HCT116 (cell line): ENCODE measurements at regions not wholly inside any gene's neighbourhood (a gene's known extent, or its start where the extent isn't known, plus 50 kb on each side); places are given as distances from the start of the nearest gene placed in this dataset.

ENCODE experiments used
- ATAC-seq: fragments of 200-7000 bp; cut with Tn5 transposase; 2 replicates; pipeline ENCODE4 v1.9.1; 2020; ENCODE audit warnings: mild to moderate bottlenecking, moderate library complexity
- BruUV-seq: library from RNA; stranded (reverse); fragments of 400-500 nt; replicated peaks from 2 replicates; lab custom pipeline; 2021; lab: Mats Ljungman, UMichigan
- CTCF ChIA-PET: fragments of 300-600 bp; sonication (Branson Sonifier 250); formaldehyde crosslinking; loops from one replicate; lab custom pipeline; 2021; ENCODE audit warnings: antibody characterized with exemption; lab: Charles Lee
- POLR2A ChIA-PET: fragments of 300-600, 350-600 bp; sonication (Branson Sonifier 250); formaldehyde crosslinking; loops from one replicate; lab custom pipeline; 2021; ENCODE audit warnings: antibody characterized with exemption; lab: Charles Lee
- RAD21 ChIA-PET, 2 experiments: fragments of 300-600 bp; sonication (Branson Sonifier 250); formaldehyde crosslinking; loops; one replicate each; lab custom pipeline; 2023; ENCODE audit warnings: low total read pairs in 2 of 2; ENCODE audit not compliant: uncharacterized antibody in 2 of 2, unreplicated experiment in 2 of 2, low non-redundant PET in 1 of 2; lab: Charles Lee
- DNase-seq: peaks from one replicate; pipeline ENCODE4 v3.0.0-alpha.2; 2010; ENCODE audit warnings: low read depth, low spot score
- H2AFZ ChIP-seq: fragments of 200-600 bp; shearing (Covaris generic), sonication (generic); 2 replicates; pipeline ENCODE4 v1.6.1; 2017; ENCODE audit warnings: low read depth, mixed run types, mixed read lengths, antibody characterized with exemption, low read length; ENCODE audit not compliant: poor library complexity, severe bottlenecking
- H3K27ac ChIP-seq: 2 replicates; pipeline ENCODE4 v1.5.1; 2012; ENCODE audit warnings: low read depth, low read length
- H3K27me3 ChIP-seq: fragments of 200-600 bp; sonication (generic); 2 replicates; pipeline ENCODE4 v1.6.1; 2016; ENCODE audit warnings: mixed run types, low read length, mixed read lengths; ENCODE audit not compliant: insufficient read depth
- H3K36me3 ChIP-seq, 2 experiments: fragments of 200-500 bp in 1 of 2; fragments of 200-600 bp in 1 of 2; sonication (Bioruptor generic) in 1 of 2; sonication (generic) in 1 of 2; 2 replicates each; pipeline versions ENCODE4 v1.5.1 to v1.6.1; 2014 to 2016; ENCODE audit warnings: low read length in 2 of 2, inconsistent platforms in 1 of 2, mixed read lengths in 1 of 2, mixed run types in 1 of 2; ENCODE audit not compliant: insufficient read depth in 2 of 2, control insufficient read depth in 1 of 2
- H3K4me1 ChIP-seq, 2 experiments: fragments of 200-600 bp in 1 of 2; sonication (generic) in 1 of 2; 2 replicates each; pipeline versions ENCODE4 v1.5.1 to v1.6.1; 2012 to 2017; ENCODE audit warnings: low read length in 2 of 2, inconsistent platforms in 1 of 2, mild to moderate bottlenecking in 1 of 2, mixed read lengths in 1 of 2, mixed run types in 1 of 2, moderate library complexity in 1 of 2; ENCODE audit not compliant: insufficient read depth in 2 of 2, control insufficient read depth in 1 of 2
- H3K4me2 ChIP-seq: fragments of 200-600 bp; sonication (generic); 2 replicates; pipeline ENCODE4 v1.6.1; 2017; ENCODE audit warnings: mixed run types, low read length, mixed read lengths
- H3K4me3 ChIP-seq, 2 experiments: fragments of 200-600 bp in 1 of 2; sonication (generic) in 1 of 2; replicated peaks in 1 of 2; 2 replicates each; pipeline ENCODE4 v1.5.1; 2011 to 2016; ENCODE audit warnings: low read length in 2 of 2, control low read depth in 1 of 2, low read depth in 1 of 2, mild to moderate bottlenecking in 1 of 2, mixed read lengths in 1 of 2, mixed run types in 1 of 2
- H3K79me2 ChIP-seq: fragments of 200-600 bp; sonication (generic); 2 replicates; pipeline ENCODE4 v1.6.1; 2017; ENCODE audit warnings: mild to moderate bottlenecking, mixed run types, low read length, moderate library complexity, mixed read lengths; ENCODE audit not compliant: insufficient read depth
- H3K9ac ChIP-seq: fragments of 200-600 bp; sonication (generic); 2 replicates; pipeline ENCODE4 v1.6.1; 2016; ENCODE audit warnings: low read length, mixed read lengths
- H3K9me2 ChIP-seq: fragments of 200-600 bp; sonication (generic), shearing (Covaris generic); 2 replicates; pipeline ENCODE4 v1.6.1; 2017; ENCODE audit warnings: mixed run types, mild to moderate bottlenecking, moderate library complexity; ENCODE audit not compliant: insufficient read depth
- H3K9me3 ChIP-seq, 2 experiments: fragments of 200-500 bp in 1 of 2; fragments of 200-600 bp in 1 of 2; sonication (Bioruptor generic) in 1 of 2; sonication (generic) in 1 of 2; 2 replicates each; pipeline ENCODE4 v1.6.1; 2014 to 2017; ENCODE audit warnings: low read length in 2 of 2, mixed read lengths in 2 of 2, inconsistent platforms in 1 of 2, low read depth in 1 of 2, mild to moderate bottlenecking in 1 of 2, mixed run types in 1 of 2, moderate library complexity in 1 of 2; ENCODE audit not compliant: control insufficient read depth in 1 of 2, insufficient read depth in 1 of 2
- H4K20me1 ChIP-seq: fragments of 200-600 bp; sonication (generic), shearing (Covaris generic); 2 replicates; pipeline ENCODE4 v1.6.1; 2017; ENCODE audit warnings: mixed run types, mild to moderate bottlenecking, moderate library complexity; ENCODE audit not compliant: insufficient read depth
- CBX3 ChIP-seq: IDR thresholded peaks from 2 replicates; pipeline ENCODE4 v1.6.1; 2012; ENCODE audit warnings: low read depth
- CEBPB ChIP-seq: IDR thresholded peaks from 2 replicates; pipeline ENCODE4 v1.6.1; 2012; ENCODE audit warnings: low read depth
- CTCF ChIP-seq, 3 experiments: fragments of 200-600 bp in 1 of 3; sonication (generic) in 1 of 3; IDR thresholded peaks in 2 of 3; conservative IDR thresholded peaks in 1 of 3; 2 replicates each; pipeline ENCODE4 v1.5.1; 2012 to 2017; ENCODE audit warnings: low read depth in 2 of 3, low read length in 2 of 3, antibody characterized with exemption in 1 of 3, borderline replicate concordance in 1 of 3, control low read depth in 1 of 3, mild to moderate bottlenecking in 1 of 3, mixed read lengths in 1 of 3, mixed run types in 1 of 3, moderate library complexity in 1 of 3; ENCODE audit not compliant: insufficient read depth in 1 of 3
- EGR1 ChIP-seq: IDR thresholded peaks from 2 replicates; pipeline ENCODE4 v1.6.1; 2012; ENCODE audit warnings: low read depth
- EZH2 ChIP-seq: fragments of 200-600 bp; sonication (generic); IDR thresholded peaks from 2 replicates; pipeline ENCODE4 v1.6.1; 2017; ENCODE audit warnings: antibody characterized with exemption, mixed run types
- POLR2A ChIP-seq: IDR thresholded peaks from 2 replicates; pipeline ENCODE4 v1.7.0; 2011; ENCODE audit warnings: borderline replicate concordance; ENCODE audit not compliant: insufficient read depth, insufficient read length; ENCODE audit errors: extremely low read depth
- POLR2AphosphoS5 ChIP-seq: IDR thresholded peaks from 2 replicates; pipeline ENCODE4 v1.6.1; 2011; ENCODE audit warnings: mild to moderate bottlenecking, low read depth, low read length, moderate library complexity
- RAD21 ChIP-seq: IDR thresholded peaks from 2 replicates; pipeline ENCODE4 v1.6.1; 2012; ENCODE audit warnings: low read depth, mild to moderate bottlenecking
- REST ChIP-seq: IDR thresholded peaks from 2 replicates; pipeline ENCODE4 v1.6.1; 2012; ENCODE audit warnings: low read depth
- TCF7L2 ChIP-seq: IDR thresholded peaks from 2 replicates; pipeline ENCODE4 v1.7.0; 2011; ENCODE audit warnings: borderline replicate concordance, inconsistent platforms; ENCODE audit not compliant: insufficient read depth, insufficient read length; ENCODE audit errors: extremely low read depth
- YY1 ChIP-seq: IDR thresholded peaks from 2 replicates; pipeline ENCODE4 v1.6.1; 2011; ENCODE audit warnings: low read length, low read depth, moderate library complexity, mild to moderate bottlenecking; ENCODE audit not compliant: insufficient replicate concordance; ENCODE audit errors: extremely low read depth
- ZFX ChIP-seq: fragments of 450-650 bp; IDR thresholded peaks from 2 replicates; pipeline ENCODE4 v1.6.1; 2017
- intact Hi-C: fragments of 100-400 bp; cut with micrococcal nuclease; formaldehyde crosslinking; loops from 2 replicates; pipeline ENCODE4 v1.10.0; 2022

- H3K4me2 ChIP-seq, result no peak overlapping the region
- RAD21 ChIA-PET, result no interaction called here
- no peaks in the 10 kb centered on the region for H3K36me3 ChIP-seq
- no peak overlapping the region for H2AFZ ChIP-seq
- no peaks in the 10 kb centered on the region for H3K4me1 ChIP-seq
- H4K20me1 ChIP-seq, result no peaks in the 10 kb centered on the region
- CTCF ChIA-PET, result no interaction called here
- POLR2A ChIA-PET, result no interaction called here
- no peak overlapping the region for H3K27ac ChIP-seq
- no peaks in the 10 kb centered on the region for H3K9me3 ChIP-seq
- ATAC-seq, result no peak
- H3K79me2 ChIP-seq, result no peaks in the 10 kb centered on the region
- H3K9me2 ChIP-seq, result no peaks in the 10 kb centered on the region
- intact Hi-C loops, result no loop called here
- BruUV-seq, result no TSS peak
- no peak for DNase-seq
- no peak overlapping the region for H3K9ac ChIP-seq
- TF ChIP-seq POLR2AphosphoS5 (no peak), YY1 (no peak)
- TF ChIP-seq, all 23 proteins: peak for 0
- Histone ChIP-seq H3K27me3 (no peaks in the 10 kb centered on the region), H3K4me3 (no peak overlapping the region)
Measured at GRCh38 chr2:220956429-220956828, 615.7 kb downstream of the EPHA4 start.

- CTCF ChIA-PET, result no interaction called here
- Histone ChIP-seq H2AFZ (no peak overlapping the region), H3K27me3 (no peaks in the 10 kb centered on the region), H3K4me3 (no peak overlapping the region), H3K9me2 (no peaks in the 10 kb centered on the region), H3K9ac (no peak overlapping the region), H3K27ac (no peak overlapping the region), H3K36me3 (no peaks in the 10 kb centered on the region), H3K4me1 (no peaks in the 10 kb centered on the region), H3K4me2 (no peak overlapping the region), H4K20me1 (no peaks in the 10 kb centered on the region), H3K9me3 (no peaks in the 10 kb centered on the region), H3K79me2 (no peaks in the 10 kb centered on the region)
- no TSS peak for BruUV-seq
- RAD21 ChIA-PET, result no interaction called here
- intact Hi-C loops, result no loop called here
- DNase-seq, result no peak
- no peak for ATAC-seq
- POLR2A ChIA-PET, result no interaction called here
- TF ChIP-seq TCF7L2 (no peak), CEBPB (no peak), EGR1 (no peak), ZFX (no peak), RAD21 (no peak), POLR2A (no peak), CTCF (IDR thresholded peaks at IDR 0.05 in 2 of 3, conservative IDR thresholded peaks at IDR 0.05 in 1 of 3; ENCODE audit: borderline replicate concordance in 1 of 3, insufficient read depth in 1 of 3, low read depth in 2 of 3, low read length in 2 of 3) (no peak), YY1 (no peak), REST (no peak), POLR2AphosphoS5 (no peak), CBX3 (no peak), EZH2 (no peak)
Measured at GRCh38 chr2:220959391-220959802, 612.7 kb downstream of the EPHA4 start.
